ENCODE measurements at regions not wholly inside any gene's neighbourhood (a gene's known extent, or its start where the extent isn't known, plus 50 kb on each side); places are given as distances from the start of the nearest gene placed in this dataset.

DNA sequence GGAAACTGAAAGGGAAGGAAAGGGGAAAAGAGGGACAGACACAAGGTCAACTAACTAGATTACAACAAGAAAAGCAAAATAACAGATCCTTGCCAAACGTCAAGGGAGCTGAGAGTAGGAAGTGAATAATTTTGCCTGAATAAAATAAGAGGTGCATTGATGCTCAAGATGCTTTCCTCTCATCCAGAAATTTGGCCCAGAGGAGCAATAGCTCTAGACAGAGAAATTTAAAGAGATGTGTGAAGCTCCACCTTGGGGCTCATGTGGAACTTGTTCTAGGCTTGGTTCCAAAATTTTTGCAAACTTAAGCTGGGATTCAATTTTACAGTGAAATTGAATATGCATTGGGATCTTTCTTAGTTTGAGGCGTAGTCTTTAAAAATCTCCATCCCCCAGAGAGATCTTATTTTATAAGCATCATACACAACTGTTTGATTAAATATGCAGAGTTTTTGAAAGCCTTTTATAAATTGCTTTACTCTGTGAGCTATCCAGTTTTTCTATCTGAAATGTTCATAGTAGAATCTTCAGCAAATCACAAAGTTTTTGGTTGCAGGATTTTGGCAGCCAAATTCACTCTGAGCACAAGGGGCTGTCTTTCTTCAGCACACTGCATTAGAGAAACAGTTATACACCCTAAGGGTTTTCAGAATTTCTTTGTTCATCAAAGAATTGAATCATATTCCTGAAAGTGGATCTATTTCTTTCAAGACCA lies 1159.5 kb downstream of the ADGRL3 start:
- TF ChIP-seq, protein P1, sequence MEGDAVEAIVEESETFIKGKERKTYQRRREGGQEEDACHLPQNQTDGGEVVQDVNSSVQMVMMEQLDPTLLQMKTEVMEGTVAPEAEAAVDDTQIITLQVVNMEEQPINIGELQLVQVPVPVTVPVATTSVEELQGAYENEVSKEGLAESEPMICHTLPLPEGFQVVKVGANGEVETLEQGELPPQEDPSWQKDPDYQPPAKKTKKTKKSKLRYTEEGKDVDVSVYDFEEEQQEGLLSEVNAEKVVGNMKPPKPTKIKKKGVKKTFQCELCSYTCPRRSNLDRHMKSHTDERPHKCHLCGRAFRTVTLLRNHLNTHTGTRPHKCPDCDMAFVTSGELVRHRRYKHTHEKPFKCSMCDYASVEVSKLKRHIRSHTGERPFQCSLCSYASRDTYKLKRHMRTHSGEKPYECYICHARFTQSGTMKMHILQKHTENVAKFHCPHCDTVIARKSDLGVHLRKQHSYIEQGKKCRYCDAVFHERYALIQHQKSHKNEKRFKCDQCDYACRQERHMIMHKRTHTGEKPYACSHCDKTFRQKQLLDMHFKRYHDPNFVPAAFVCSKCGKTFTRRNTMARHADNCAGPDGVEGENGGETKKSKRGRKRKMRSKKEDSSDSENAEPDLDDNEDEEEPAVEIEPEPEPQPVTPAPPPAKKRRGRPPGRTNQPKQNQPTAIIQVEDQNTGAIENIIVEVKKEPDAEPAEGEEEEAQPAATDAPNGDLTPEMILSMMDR (conservative IDR thresholded peaks at IDR 0.05; ENCODE audit: low read depth, low read length), result no peak
- TF ChIP-seq EZH2 (IDR thresholded peaks at IDR 0.05; ENCODE audit: borderline replicate concordance, low read depth, low read length, poor library complexity, severe bottlenecking), result no peak

Data from A673 (cell line).